ENCODE measurements at regions not wholly inside any gene's neighbourhood (a gene's known extent, or its start where the extent isn't known, plus 50 kb on each side); places are given as distances from the start of the nearest gene placed in this dataset.
A peak's percentile ranks its signal among the peaks of the same experiment; 100 is the strongest.

GRCh38 chr16:80027007-80027965, 426.7 kb upstream of the MAF start:
- TF ChIP-seq CSDC2 (CRISPR knock-in tag; IDR thresholded peaks at IDR 0.05) (no peak), ESRRG (CRISPR knock-in tag; IDR thresholded peaks at IDR 0.05) (no peak), ZFP3 (CRISPR knock-in tag; IDR thresholded peaks at IDR 0.05) (0 out of 2 replicates have a peak, but pooled peaks have one; percentile 24)
- no peak for ATAC-seq

DNA sequence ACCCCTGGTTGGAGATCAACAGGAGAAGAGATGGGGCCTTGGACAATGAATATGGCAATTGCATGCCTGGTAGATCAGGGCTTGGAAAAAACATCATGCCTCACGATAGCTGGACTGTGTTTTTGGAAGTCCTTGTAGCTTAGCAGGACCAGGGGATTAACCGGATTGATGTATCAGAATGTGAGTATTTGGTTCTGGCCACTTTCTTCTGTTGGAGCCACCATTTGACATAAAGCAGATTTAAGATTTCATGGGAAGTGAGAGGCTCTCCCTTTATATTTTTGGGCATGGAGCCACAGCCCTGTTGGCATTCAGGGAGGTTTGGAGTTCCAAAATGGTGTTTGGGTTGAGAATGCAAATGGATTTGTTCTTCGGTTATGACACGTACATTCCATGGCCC, 424.7 kb upstream of the MAF start:
- no peak for TF ChIP-seq TCF4 (CRISPR knock-in tag; IDR thresholded peaks at IDR 0.05; ENCODE audit: borderline replicate concordance)
- no peak for TF ChIP-seq TOX (CRISPR knock-in tag; IDR thresholded peaks at IDR 0.05; ENCODE audit: borderline replicate concordance)
- no peak for TF ChIP-seq OSR1 (CRISPR knock-in tag; IDR thresholded peaks at IDR 0.05)
- no peak for TF ChIP-seq ESRRG (CRISPR knock-in tag; IDR thresholded peaks at IDR 0.05)
- TF ChIP-seq, protein P1, sequence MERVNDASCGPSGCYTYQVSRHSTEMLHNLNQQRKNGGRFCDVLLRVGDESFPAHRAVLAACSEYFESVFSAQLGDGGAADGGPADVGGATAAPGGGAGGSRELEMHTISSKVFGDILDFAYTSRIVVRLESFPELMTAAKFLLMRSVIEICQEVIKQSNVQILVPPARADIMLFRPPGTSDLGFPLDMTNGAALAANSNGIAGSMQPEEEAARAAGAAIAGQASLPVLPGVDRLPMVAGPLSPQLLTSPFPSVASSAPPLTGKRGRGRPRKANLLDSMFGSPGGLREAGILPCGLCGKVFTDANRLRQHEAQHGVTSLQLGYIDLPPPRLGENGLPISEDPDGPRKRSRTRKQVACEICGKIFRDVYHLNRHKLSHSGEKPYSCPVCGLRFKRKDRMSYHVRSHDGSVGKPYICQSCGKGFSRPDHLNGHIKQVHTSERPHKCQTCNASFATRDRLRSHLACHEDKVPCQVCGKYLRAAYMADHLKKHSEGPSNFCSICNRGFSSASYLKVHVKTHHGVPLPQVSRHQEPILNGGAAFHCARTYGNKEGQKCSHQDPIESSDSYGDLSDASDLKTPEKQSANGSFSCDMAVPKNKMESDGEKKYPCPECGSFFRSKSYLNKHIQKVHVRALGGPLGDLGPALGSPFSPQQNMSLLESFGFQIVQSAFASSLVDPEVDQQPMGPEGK (CRISPR knock-in tag; IDR thresholded peaks at IDR 0.05; ENCODE audit: borderline replicate concordance), result no peak
- no peak for TF ChIP-seq ISL1 (CRISPR knock-in tag; IDR thresholded peaks at IDR 0.05)
- TF ChIP-seq PPARA (CRISPR knock-in tag; IDR thresholded peaks at IDR 0.05; ENCODE audit: borderline replicate concordance), result no peak
- no peak for TF ChIP-seq CREB5 (CRISPR knock-in tag; IDR thresholded peaks at IDR 0.05; ENCODE audit: low read depth)
- no peak for TF ChIP-seq BACH2 (CRISPR knock-in tag; IDR thresholded peaks at IDR 0.05; ENCODE audit: borderline replicate concordance)
- TF ChIP-seq RARB (CRISPR knock-in tag; IDR thresholded peaks at IDR 0.05), result no peak
- no peak for TF ChIP-seq ZC3H10 (CRISPR knock-in tag; IDR thresholded peaks at IDR 0.05)
- TF ChIP-seq GLIS3 (CRISPR knock-in tag; IDR thresholded peaks at IDR 0.05), result no peak
- TF ChIP-seq ZNF8 (CRISPR knock-in tag; IDR thresholded peaks at IDR 0.05), result no peak
- no peak for TF ChIP-seq CSDC2 (CRISPR knock-in tag; IDR thresholded peaks at IDR 0.05)
- no peak for TF ChIP-seq ZFP3 (CRISPR knock-in tag; IDR thresholded peaks at IDR 0.05)
- TF ChIP-seq SNAI2 (CRISPR knock-in tag; IDR thresholded peaks at IDR 0.05), result no peak
- TF ChIP-seq POU6F1 (CRISPR knock-in tag; IDR thresholded peaks at IDR 0.05; ENCODE audit: borderline replicate concordance, low read depth), result no peak
- ATAC-seq, result no peak

DNA sequence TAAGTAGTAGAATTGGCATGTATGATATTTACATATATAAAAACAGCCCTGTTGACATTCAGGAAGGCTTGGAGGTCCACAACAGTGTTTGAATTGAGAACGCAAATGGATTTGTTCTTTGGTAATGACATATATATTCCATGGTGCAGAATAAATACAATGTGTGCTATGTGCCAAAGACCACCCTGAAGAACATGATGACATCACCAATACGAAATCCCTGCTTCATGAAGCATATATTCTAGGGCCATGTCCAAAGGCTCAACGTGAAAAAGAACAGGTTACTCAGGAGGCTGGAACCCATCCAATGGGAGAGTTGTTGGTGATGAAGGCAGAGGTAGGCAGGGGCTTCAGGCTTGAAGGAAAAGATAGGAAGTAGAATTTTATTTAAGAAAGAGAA, 423.9 kb upstream of the MAF start:
- no peak for ATAC-seq
- TF ChIP-seq CREB5 (CRISPR knock-in tag; IDR thresholded peaks at IDR 0.05; ENCODE audit: low read depth) (no peak), ESRRG (CRISPR knock-in tag; IDR thresholded peaks at IDR 0.05) (no peak), CSDC2 (CRISPR knock-in tag; IDR thresholded peaks at IDR 0.05) (no peak), ZFP3 (CRISPR knock-in tag; IDR thresholded peaks at IDR 0.05) (no peak), ZC3H10 (CRISPR knock-in tag; IDR thresholded peaks at IDR 0.05) (no peak), ARNTL (CRISPR knock-in tag; IDR thresholded peaks at IDR 0.05; ENCODE audit: borderline replicate concordance, low read depth) (no peak), OSR1 (CRISPR knock-in tag; IDR thresholded peaks at IDR 0.05) (no peak), TCF4 (CRISPR knock-in tag; IDR thresholded peaks at IDR 0.05; ENCODE audit: borderline replicate concordance) (no peak), ZFP30 (CRISPR knock-in tag; IDR thresholded peaks at IDR 0.05) (no peak), PPARA (CRISPR knock-in tag; IDR thresholded peaks at IDR 0.05; ENCODE audit: borderline replicate concordance) (no peak), RARB (CRISPR knock-in tag; IDR thresholded peaks at IDR 0.05) (no peak), ZNF565 (CRISPR knock-in tag; conservative IDR thresholded peaks at IDR 0.05; ENCODE audit: low read depth) (no peak), GLIS3 (CRISPR knock-in tag; IDR thresholded peaks at IDR 0.05) (no peak), POU6F1 (CRISPR knock-in tag; IDR thresholded peaks at IDR 0.05; ENCODE audit: borderline replicate concordance, low read depth) (no peak), ZNF70 (CRISPR knock-in tag; IDR thresholded peaks at IDR 0.05) (no peak), TOX (CRISPR knock-in tag; IDR thresholded peaks at IDR 0.05; ENCODE audit: borderline replicate concordance) (no peak), CSRNP3 (CRISPR knock-in tag; IDR thresholded peaks at IDR 0.05) (no peak)
- TF ChIP-seq, protein P1 (CRISPR knock-in tag; IDR thresholded peaks at IDR 0.05; ENCODE audit: borderline replicate concordance), result no peak
